ENCODE measurements at regions not wholly inside any gene's neighbourhood (a gene's known extent, or its start where the extent isn't known, plus 50 kb on each side); places are given as distances from the start of the nearest gene placed in this dataset.

GRCh38 chr5:152193391-152194107, 211.5 kb downstream of the NMUR2 start:
- no peak overlapping the region for H2AFZ ChIP-seq
- no peak overlapping the region for H3K27ac ChIP-seq

GRCh38 chr5:152188251-152188650, 216.8 kb downstream of the NMUR2 start:
- no peak overlapping the region for H3K27ac ChIP-seq

More at GRCh38 chr5:152193391-152194107, 211.5 kb downstream of the NMUR2 start:
- no peaks in the 10 kb centered on the region for H3K79me2 ChIP-seq
- no peaks in the 10 kb centered on the region for H3K27me3 ChIP-seq (ENCODE audit: control insufficient read depth, insufficient read depth, low read length)
- no peaks in the 10 kb centered on the region for H3K36me3 ChIP-seq (ENCODE audit: control insufficient read depth, insufficient read depth, low read length)
- no peaks in the 10 kb centered on the region for H3K9me3 ChIP-seq (ENCODE audit: control insufficient read depth, low read length)
- H3K4me2 ChIP-seq (ENCODE audit: low read length) = no peak overlapping the region
- no peak for TF ChIP-seq CTCF (IDR thresholded peaks at IDR 0.05)
- peaks cover 10% of the 10 kb centered on the region for H3K4me1 ChIP-seq
- no peak overlapping the region for H3K9ac ChIP-seq
- H3K4me3 ChIP-seq (ENCODE audit: low read depth, low read length) = no peak overlapping the region

GRCh38 chr5:152187668-152188067, 217.4 kb downstream of the NMUR2 start:
- no peaks in the 10 kb centered on the region for H3K79me2 ChIP-seq
- no peak overlapping the region for H3K4me3 ChIP-seq (ENCODE audit: low read depth, low read length)
- no peaks in the 10 kb centered on the region for H3K27me3 ChIP-seq (ENCODE audit: control insufficient read depth, insufficient read depth, low read length)
- no peak overlapping the region for H2AFZ ChIP-seq
- peaks cover 11% of the 10 kb centered on the region for H3K4me1 ChIP-seq
- H3K27ac ChIP-seq = no peak overlapping the region
- H3K4me2 ChIP-seq (ENCODE audit: low read length) = no peak overlapping the region
- no peak for TF ChIP-seq CTCF (IDR thresholded peaks at IDR 0.05)
- no peak overlapping the region for H3K9ac ChIP-seq
- no peaks in the 10 kb centered on the region for H3K36me3 ChIP-seq (ENCODE audit: control insufficient read depth, insufficient read depth, low read length)
- no peaks in the 10 kb centered on the region for H3K9me3 ChIP-seq (ENCODE audit: control insufficient read depth, low read length)

More at GRCh38 chr5:152188251-152188650, 216.8 kb downstream of the NMUR2 start:
- Histone ChIP-seq H3K36me3 (ENCODE audit: control insufficient read depth, insufficient read depth, low read length) (no peaks in the 10 kb centered on the region), H3K9ac (no peak overlapping the region), H3K79me2 (no peaks in the 10 kb centered on the region), H2AFZ (no peak overlapping the region), H3K27me3 (ENCODE audit: control insufficient read depth, insufficient read depth, low read length) (no peaks in the 10 kb centered on the region), H3K4me1 (peaks cover 11% of the 10 kb centered on the region), H3K9me3 (ENCODE audit: control insufficient read depth, low read length) (no peaks in the 10 kb centered on the region), H3K4me2 (ENCODE audit: low read length) (no peak overlapping the region), H3K4me3 (ENCODE audit: low read depth, low read length) (no peak overlapping the region)
- TF ChIP-seq CTCF (IDR thresholded peaks at IDR 0.05) = no peak

- Histone ChIP-seq H3K4me2 (ENCODE audit: low read length) (peak overlapping the region; percentile 42), H3K9ac (no peak overlapping the region), H3K4me1 (peaks cover 11% of the 10 kb centered on the region), H3K9me3 (ENCODE audit: control insufficient read depth, low read length) (no peaks in the 10 kb centered on the region), H3K4me3 (ENCODE audit: low read depth, low read length) (no peak overlapping the region), H3K79me2 (no peaks in the 10 kb centered on the region), H2AFZ (peak overlapping the region; percentile 43), H3K27ac (peak overlapping the region; percentile 46), H3K36me3 (ENCODE audit: control insufficient read depth, insufficient read depth, low read length) (no peaks in the 10 kb centered on the region), H3K27me3 (ENCODE audit: control insufficient read depth, insufficient read depth, low read length) (no peaks in the 10 kb centered on the region)
- TF ChIP-seq CTCF (IDR thresholded peaks at IDR 0.05) = no peak
Measured at GRCh38 chr5:152185547-152186245, 219.4 kb downstream of the NMUR2 start.
